A673 (cell line): ENCODE measurements at regions not wholly inside any gene's neighbourhood (a gene's known extent, or its start where the extent isn't known, plus 50 kb on each side); places are given as distances from the start of the nearest gene placed in this dataset.

ENCODE experiments used
- EZH2 ChIP-seq: fragments of 200-600 bp; sonication (generic); IDR thresholded peaks from 2 replicates; pipeline ENCODE4 v1.6.1; 2017; ENCODE audit warnings: borderline replicate concordance, low read depth, mild to moderate bottlenecking, mixed read lengths, antibody characterized with exemption, low read length; ENCODE audit not compliant: poor library complexity, severe bottlenecking
- TF ChIP-seq, protein P1 (sequence below): fragments of 300-800, 200-600 bp; sonication (generic); conservative IDR thresholded peaks from 2 replicates; pipeline ENCODE4 v1.5.1; 2017; ENCODE audit warnings: low read depth, mild to moderate bottlenecking, antibody characterized with exemption, low read length, moderate library complexity, mixed read lengths

- TF ChIP-seq, protein P1, sequence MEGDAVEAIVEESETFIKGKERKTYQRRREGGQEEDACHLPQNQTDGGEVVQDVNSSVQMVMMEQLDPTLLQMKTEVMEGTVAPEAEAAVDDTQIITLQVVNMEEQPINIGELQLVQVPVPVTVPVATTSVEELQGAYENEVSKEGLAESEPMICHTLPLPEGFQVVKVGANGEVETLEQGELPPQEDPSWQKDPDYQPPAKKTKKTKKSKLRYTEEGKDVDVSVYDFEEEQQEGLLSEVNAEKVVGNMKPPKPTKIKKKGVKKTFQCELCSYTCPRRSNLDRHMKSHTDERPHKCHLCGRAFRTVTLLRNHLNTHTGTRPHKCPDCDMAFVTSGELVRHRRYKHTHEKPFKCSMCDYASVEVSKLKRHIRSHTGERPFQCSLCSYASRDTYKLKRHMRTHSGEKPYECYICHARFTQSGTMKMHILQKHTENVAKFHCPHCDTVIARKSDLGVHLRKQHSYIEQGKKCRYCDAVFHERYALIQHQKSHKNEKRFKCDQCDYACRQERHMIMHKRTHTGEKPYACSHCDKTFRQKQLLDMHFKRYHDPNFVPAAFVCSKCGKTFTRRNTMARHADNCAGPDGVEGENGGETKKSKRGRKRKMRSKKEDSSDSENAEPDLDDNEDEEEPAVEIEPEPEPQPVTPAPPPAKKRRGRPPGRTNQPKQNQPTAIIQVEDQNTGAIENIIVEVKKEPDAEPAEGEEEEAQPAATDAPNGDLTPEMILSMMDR: no peak
- TF ChIP-seq EZH2: no peak
Observed at GRCh38 chr6:13870214-13870830, 54.4 kb upstream of the RNF182 start.
